GM12891 (cell line): ENCODE measurements at regions not wholly inside any gene's neighbourhood (a gene's known extent, or its start where the extent isn't known, plus 50 kb on each side); places are given as distances from the start of the nearest gene placed in this dataset.

ENCODE experiments used
- DNase-seq: peaks from one replicate; pipeline ENCODE4 v3.0.0; 2011; ENCODE audit warnings: low spot score; ENCODE audit not compliant: insufficient read length
- FAIRE-seq: peaks from 2 replicates; lab custom pipeline; 2011; peaks lifted over from hg19 to GRCh38; lab: Jason Lieb, UNC
- PAX5 ChIP-seq: IDR thresholded peaks from 2 replicates; pipeline ENCODE4 v1.6.1; 2011; ENCODE audit warnings: low read length, moderate library complexity, mild to moderate bottlenecking; ENCODE audit not compliant: insufficient read depth, severe bottlenecking
- POLR2A ChIP-seq: IDR thresholded peaks from 2 replicates; pipeline ENCODE4 v1.6.1; 2011; ENCODE audit warnings: low read depth, low read length, control low read depth
- POLR2AphosphoS5 ChIP-seq: IDR thresholded peaks from 2 replicates; pipeline ENCODE4 v1.6.1; 2011; ENCODE audit warnings: low read depth, low read length, control low read depth
- POU2F2 ChIP-seq: IDR thresholded peaks from 2 replicates; pipeline ENCODE4 v1.6.1; 2011; ENCODE audit warnings: low read depth, mild to moderate bottlenecking, control low read depth, low read length, moderate library complexity
- SPI1 ChIP-seq: IDR thresholded peaks from 2 replicates; pipeline ENCODE4 v1.6.1; 2011; ENCODE audit warnings: low read depth, low read length, control low read depth
- TAF1 ChIP-seq: IDR thresholded peaks from 2 replicates; pipeline ENCODE4 v1.6.1; 2011; ENCODE audit warnings: low read depth, low read length, control low read depth

DNA sequence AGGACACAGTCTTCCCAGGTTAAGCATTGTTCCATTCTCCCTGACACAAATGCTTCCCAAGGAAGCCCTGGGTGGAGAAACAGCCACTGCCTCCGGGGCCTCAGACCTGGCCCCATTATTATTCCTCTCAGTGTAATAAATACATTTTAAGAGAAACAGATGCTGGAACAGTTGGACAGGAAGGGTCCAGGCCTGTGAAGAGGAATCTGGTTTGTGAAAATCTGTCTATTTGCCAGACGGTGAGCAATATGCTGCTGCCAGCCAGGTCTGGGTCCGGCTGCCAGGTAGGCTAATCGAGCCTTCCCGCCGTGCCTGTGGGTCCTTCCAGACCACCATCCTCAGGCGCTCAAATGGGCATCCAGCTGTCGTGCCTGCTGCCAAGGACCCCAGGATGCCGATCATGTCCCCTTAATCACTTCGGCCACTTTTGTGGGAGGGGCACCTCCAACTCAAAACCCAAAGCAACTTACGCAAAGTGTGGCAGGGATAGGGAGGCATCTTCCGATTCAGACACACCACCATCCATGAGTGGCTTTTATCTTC, 528.4 kb downstream of the MIAT start:
- FAIRE-seq (no peak), DNase-seq (no peak)
- no peak for TF ChIP-seq POU2F2
- TF ChIP-seq PAX5 = no peak
- TF ChIP-seq TAF1 = no peak
- no peak for TF ChIP-seq POLR2A
- no peak for TF ChIP-seq SPI1
- no peak for TF ChIP-seq POLR2AphosphoS5

DNA sequence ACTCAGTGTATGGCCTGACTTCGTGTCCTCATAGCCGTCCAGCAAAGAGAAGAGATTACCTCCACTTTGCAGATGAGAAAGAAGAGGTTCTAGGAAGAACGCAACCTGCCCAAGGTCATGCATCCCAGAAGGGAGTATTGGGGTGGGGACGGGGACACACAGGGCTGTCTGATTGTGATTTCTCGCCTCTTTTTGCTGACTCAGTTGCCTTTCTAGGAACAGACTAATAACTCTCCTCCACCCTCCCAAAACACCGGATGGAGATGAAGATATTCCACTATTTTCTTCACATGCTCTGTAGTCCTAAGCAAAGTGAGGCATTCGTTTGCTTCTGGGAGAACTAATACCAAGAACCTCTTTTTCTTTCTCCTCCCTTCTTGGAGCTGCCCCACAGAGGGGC, 529.3 kb downstream of the MIAT start:
- FAIRE-seq (no peak), DNase-seq (no peak)
- TF ChIP-seq POU2F2 = no peak
- no peak for TF ChIP-seq SPI1
- TF ChIP-seq POLR2A = no peak
- no peak for TF ChIP-seq POLR2AphosphoS5
- no peak for TF ChIP-seq TAF1
- TF ChIP-seq PAX5 = no peak

DNA sequence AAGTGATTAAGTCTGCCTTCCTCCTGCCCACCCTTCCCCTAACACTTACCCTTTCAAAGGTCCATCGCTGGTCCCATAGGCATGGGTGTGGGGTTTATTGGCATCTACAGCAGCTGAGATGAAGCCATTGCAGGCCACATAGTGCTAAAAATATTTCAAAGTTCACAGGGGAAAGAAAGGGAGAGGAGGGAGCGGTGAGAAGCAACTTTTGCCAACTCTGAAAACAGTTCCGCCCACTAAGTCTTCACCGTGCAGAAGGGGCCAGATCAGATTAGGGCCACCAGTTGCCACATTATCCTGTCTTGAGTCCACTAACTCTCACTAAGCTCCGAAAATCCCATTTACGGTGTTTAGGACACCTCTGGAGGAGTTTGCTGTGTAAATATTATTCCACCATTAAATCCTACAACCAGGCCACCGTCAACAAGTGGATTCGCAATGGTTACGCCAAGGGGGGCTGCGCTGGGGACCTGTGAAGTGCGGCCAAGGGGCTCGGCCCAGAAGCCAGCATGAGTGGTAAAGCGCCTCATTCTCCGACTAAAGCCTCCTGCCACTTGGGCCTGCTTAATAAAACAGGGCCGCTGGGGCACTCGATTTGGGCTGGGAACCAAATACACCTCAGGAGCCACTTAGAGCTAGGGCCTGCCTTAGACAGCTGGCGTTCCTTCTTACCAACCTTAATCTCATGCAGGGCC, 534.9 kb downstream of the MIAT start:
- DNase-seq = no peak
- no peak for FAIRE-seq
- TF ChIP-seq POLR2A (no peak), TAF1 (no peak), POU2F2 (no peak), PAX5 (no peak), SPI1 (no peak), POLR2AphosphoS5 (no peak)

DNA sequence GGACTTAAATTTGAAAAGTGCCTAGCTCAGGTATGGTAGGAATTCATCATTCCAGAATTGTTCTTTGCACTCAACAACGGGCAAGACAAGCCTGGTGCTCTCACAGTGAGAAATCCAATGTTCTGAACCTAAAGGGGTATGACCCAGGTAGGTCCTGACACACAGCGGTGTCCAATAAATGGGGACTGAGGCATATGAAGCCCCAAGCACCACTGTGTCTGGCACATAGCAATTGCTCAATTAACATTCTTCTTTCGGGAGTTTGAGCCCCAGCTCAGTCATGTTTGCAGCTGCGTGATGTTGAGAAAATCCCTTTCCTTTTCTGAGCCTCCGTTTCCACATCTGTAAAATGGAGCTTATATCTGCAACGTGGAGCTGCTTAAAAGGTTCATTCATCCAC, 535.8 kb downstream of the MIAT start:
- DNase-seq (no peak), FAIRE-seq (no peak)
- no peak for TF ChIP-seq SPI1
- TF ChIP-seq POLR2A = no peak
- no peak for TF ChIP-seq POLR2AphosphoS5
- no peak for TF ChIP-seq POU2F2

DNA sequence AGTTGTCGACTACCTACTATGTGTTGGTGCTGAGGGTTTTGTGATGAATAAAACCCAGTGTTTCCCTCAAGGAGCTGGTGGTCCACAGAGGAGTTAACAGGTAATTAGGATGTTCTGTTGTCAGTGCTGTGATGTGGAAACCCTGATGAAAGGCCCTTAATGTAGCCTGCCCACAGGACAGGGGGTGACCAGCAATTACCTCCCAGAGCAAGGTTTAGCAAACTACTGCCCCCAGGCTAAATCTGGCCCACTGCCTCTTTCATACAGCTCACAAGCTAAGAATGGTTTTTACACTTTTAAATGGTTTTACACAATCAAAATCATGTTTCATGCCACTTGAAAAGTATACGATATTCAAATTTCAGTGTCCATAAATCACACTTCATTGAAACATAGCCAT, 536.2 kb downstream of the MIAT start:
- FAIRE-seq (no peak), DNase-seq (no peak)
- TF ChIP-seq SPI1 = no peak
- no peak for TF ChIP-seq TAF1
- TF ChIP-seq PAX5 = no peak
- TF ChIP-seq POLR2A = no peak
- no peak for TF ChIP-seq POU2F2
- no peak for TF ChIP-seq POLR2AphosphoS5

DNA sequence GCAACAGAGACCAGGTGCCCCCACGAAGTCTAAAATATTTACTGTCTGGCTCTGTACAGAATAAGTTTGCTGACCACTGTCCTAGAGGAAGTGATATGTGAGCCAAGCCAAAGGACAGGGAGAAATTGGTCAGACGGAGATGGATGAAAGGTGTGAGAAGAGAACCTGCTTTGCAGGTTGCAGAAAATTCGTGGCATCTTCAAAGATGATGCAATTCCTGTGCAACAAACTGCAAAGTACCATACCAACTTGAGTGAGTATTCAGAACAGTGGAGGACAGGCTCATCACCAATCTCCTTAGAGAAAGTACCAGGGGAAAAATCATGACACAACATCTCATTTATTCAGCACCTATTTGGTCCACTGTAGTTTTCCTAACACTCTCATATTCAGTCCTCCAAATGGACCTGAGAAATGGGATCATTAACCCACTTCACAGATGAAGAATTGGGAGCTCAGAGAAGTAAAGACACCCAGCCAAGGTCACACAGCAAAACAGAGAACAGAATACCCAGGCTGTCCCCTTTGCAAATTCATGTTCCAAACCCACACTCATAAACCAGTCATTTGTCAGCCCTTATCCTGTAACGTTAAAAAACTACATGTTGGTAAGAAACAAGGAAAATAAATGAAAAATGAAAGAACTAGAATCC, 536.8 kb downstream of the MIAT start:
- no peak for TF ChIP-seq PAX5
- TF ChIP-seq POLR2AphosphoS5 = no peak
- no peak for TF ChIP-seq TAF1
- FAIRE-seq (no peak), DNase-seq (no peak)

DNA sequence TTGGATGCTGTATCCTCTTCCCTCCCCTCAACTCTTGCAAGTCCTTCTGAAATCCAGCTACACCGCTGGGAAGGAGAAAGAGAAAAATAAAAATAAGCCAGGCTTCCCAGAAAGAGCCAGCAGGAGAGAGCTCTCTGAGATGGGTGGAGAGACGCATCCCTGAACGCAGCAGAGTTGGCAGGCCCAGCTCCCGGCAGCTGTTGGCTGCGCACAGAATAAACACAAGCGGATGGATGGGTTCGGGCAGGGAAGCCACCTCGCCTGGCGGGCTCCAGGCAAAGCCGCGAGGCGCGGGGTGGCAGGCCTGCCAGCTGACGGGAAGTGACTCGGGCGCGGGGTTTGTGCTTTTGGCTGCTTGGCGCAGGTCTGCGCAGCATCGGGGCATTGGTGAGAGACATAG, 537.7 kb downstream of the MIAT start:
- TF ChIP-seq POLR2A (no peak), TAF1 (no peak), PAX5 (no peak), SPI1 (no peak), POLR2AphosphoS5 (no peak), POU2F2 (no peak)
- DNase-seq (no peak), FAIRE-seq (no peak)

DNA sequence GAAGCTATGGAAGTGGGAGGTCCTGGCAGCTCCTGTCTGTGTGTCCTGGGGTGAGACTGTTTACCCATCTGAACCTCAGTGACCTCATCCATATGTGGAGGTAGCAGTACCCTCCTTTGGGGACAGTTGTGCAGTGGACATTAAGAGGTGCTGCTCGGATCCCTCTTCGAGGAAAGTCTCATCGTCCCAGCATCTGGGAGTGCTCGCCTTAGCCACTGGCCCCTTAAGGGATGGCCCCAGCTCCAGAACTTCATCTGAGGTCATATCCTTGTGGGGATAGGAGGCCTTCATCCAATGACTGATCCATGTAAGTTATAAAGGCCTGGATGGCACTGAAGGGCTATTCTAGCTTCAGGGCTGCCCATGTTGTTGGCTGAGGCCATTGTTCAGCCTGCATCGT, 538.1 kb downstream of the MIAT start:
- DNase-seq (no peak), FAIRE-seq (no peak)
- TF ChIP-seq POU2F2 = no peak
- no peak for TF ChIP-seq POLR2AphosphoS5

DNA sequence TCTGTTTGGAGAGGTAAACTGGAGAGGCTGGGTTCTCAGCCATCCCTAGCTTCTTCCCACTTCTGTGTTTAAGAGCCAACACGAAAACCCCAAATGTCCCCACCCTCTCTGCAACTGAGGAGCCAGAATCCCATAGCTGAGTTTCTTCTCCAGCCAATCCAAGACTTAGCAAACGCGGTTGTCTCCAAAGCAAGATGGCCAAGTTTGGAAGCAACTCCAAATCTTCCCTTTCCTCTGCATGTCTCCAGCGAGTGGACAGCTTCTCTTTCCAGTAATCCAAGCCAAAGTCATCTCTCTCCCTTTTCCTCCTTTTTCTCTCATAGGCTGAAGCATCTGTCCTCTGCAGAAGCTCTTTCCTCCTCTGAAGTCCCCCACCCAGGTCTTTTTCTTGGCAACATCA, 539.2 kb downstream of the MIAT start:
- FAIRE-seq = no peak
- DNase-seq = no peak
- no peak for TF ChIP-seq POLR2AphosphoS5
- no peak for TF ChIP-seq POLR2A
- no peak for TF ChIP-seq SPI1
- no peak for TF ChIP-seq TAF1
- TF ChIP-seq PAX5 = no peak
- no peak for TF ChIP-seq POU2F2

DNA sequence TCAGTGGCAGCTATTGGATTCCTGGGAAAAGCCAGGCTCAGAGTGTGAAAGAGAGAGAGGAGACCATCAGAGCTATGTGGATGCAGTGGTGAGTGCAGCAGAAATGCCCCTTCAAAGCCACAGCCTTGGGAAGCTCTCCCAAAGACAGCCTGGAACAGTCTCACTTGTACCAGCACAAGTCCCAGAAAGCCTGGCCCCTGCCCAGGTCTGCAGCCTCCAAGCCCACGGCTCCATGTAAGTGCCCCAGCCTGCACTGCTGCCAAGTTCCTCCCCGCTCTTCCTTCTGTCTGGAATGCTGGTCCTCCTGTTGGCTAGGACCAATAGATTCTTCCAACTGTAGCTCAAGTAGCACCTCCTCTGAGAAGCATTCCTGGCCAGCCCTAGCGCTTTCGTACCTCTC, 539.7 kb downstream of the MIAT start:
- no peak for DNase-seq
- TF ChIP-seq SPI1 (no peak), POLR2AphosphoS5 (no peak), POU2F2 (no peak), TAF1 (no peak), PAX5 (no peak), POLR2A (no peak)
- FAIRE-seq = no peak
